ENCODE measurements at regions not wholly inside any gene's neighbourhood (a gene's known extent, or its start where the extent isn't known, plus 50 kb on each side); places are given as distances from the start of the nearest gene placed in this dataset.

DNA sequence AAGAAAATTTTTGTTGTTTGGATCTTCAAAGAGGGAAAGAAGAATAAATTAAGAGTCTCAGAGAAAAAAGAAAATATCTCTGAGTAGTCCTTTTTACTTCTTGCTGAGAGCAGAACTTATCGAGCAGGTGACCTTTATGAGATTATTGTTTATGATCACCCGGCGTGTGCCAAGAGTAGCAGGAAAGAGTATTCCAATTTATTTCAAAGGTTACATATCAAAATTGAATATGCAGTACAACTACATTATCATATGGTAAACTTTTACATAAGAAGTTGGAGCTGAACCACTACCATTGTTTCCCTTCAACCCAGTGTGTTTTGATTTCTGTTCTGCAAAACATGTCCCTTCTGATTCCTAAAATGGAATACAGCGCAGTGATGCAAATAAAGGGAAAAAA is 204.3 kb upstream of the SNX7 start (continued):
- TF ChIP-seq, protein P1, sequence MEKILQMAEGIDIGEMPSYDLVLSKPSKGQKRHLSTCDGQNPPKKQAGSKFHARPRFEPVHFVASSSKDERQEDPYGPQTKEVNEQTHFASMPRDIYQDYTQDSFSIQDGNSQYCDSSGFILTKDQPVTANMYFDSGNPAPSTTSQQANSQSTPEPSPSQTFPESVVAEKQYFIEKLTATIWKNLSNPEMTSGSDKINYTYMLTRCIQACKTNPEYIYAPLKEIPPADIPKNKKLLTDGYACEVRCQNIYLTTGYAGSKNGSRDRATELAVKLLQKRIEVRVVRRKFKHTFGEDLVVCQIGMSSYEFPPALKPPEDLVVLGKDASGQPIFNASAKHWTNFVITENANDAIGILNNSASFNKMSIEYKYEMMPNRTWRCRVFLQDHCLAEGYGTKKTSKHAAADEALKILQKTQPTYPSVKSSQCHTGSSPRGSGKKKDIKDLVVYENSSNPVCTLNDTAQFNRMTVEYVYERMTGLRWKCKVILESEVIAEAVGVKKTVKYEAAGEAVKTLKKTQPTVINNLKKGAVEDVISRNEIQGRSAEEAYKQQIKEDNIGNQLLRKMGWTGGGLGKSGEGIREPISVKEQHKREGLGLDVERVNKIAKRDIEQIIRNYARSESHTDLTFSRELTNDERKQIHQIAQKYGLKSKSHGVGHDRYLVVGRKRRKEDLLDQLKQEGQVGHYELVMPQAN (conservative IDR thresholded peaks at IDR 0.05): no peak

GRCh38 chr1:98454666-98455065 is 206.9 kb upstream of the SNX7 start:
- 11% methylated on average over 4 of the region's 4 CpGs for WGBS (ENCODE audit: insufficient coverage, insufficient replicate concordance, low lambda C conversion rate, missing lambda C conversion rate)
- no TSS peak for BruUV-seq (replicated peaks)
- DNase-seq (ENCODE audit: low read depth, low spot score) (no peak), ATAC-seq (no peak), FAIRE-seq (no peak)
- H3K79me2 ChIP-seq (ENCODE audit: control insufficient read depth, insufficient read depth, low read length): no peaks in the 10 kb centered on the region
- no peaks in the 10 kb centered on the region for H3K9me3 ChIP-seq (replicated peaks; ENCODE audit: control insufficient read depth, insufficient read depth, low read length)
- POLR2A ChIA-PET: no interaction called here
- in situ Hi-C loops (cut with MboI) (no loop called here), intact Hi-C loops (cut with micrococcal nuclease; ENCODE audit: unreplicated experiment) (no loop called here)
- no peaks in the 10 kb centered on the region for H3K36me3 ChIP-seq (ENCODE audit: control insufficient read depth in 2 of 2, insufficient read depth in 2 of 2, low read length in 1 of 2)
- H3K4me1 ChIP-seq (ENCODE audit: control insufficient read depth, insufficient read depth, low read length): no peaks in the 10 kb centered on the region
- CTCF ChIA-PET: no interaction called here
- no peak overlapping the region for H3K9ac ChIP-seq (ENCODE audit: control insufficient read depth, insufficient read depth, low read length)
- no peaks in the 10 kb centered on the region; a peak in 1 of 4 replicates for H3K27me3 ChIP-seq (replicated peaks in 1 of 2; ENCODE audit: control insufficient read depth in 2 of 2, insufficient read depth in 2 of 2, low read length in 1 of 2)
- H3K27ac ChIP-seq (ENCODE audit: control insufficient read depth, insufficient read depth): no peak overlapping the region
- H4K20me1 ChIP-seq (ENCODE audit: control insufficient read depth, insufficient read depth): no peaks in the 10 kb centered on the region
- SMC1A ChIA-PET (ENCODE audit: uncharacterized antibody, unreplicated experiment): interaction anchor here (0.6 kb wide), 1 partner anchor 313 kb away, joined by 3 read pairs; no protein-coding TSS in a partner anchor
- H3K4me3 ChIP-seq: no peak overlapping the region
- H3K4me2 ChIP-seq (ENCODE audit: control insufficient read depth, insufficient read depth): no peak overlapping the region
- no peak overlapping the region for H2AFZ ChIP-seq (ENCODE audit: control insufficient read depth, low read depth, low read length)
- RAD21 ChIA-PET (ENCODE audit: unreplicated experiment): no interaction called here
- TF ChIP-seq BMI1 (IDR thresholded peaks at IDR 0.05; ENCODE audit: borderline replicate concordance) (no peak), RUNX3 (IDR thresholded peaks at IDR 0.05; ENCODE audit: low read length) (no peak), ZNF687 (IDR thresholded peaks at IDR 0.05) (no peak), EZH2 (IDR thresholded peaks at IDR 0.05; ENCODE audit: borderline replicate concordance, control insufficient read depth, low read depth, low read length) (no peak), SIN3A (IDR thresholded peaks at IDR 0.05; ENCODE audit: low read depth, low read length) (no peak), NR2F1 (conservative IDR thresholded peaks at IDR 0.05) (no peak), JUNB (IDR thresholded peaks at IDR 0.05) (no peak), ETV6 (conservative IDR thresholded peaks at IDR 0.05 in 1 of 2, IDR thresholded peaks at IDR 0.05 in 1 of 2; ENCODE audit: borderline replicate concordance in 1 of 2, low read depth in 1 of 2) (no peak), RB1 (IDR thresholded peaks at IDR 0.05; ENCODE audit: borderline replicate concordance) (no peak), ATF7 (IDR thresholded peaks at IDR 0.05; ENCODE audit: low read depth) (no peak)
- TF ChIP-seq, protein P2, sequence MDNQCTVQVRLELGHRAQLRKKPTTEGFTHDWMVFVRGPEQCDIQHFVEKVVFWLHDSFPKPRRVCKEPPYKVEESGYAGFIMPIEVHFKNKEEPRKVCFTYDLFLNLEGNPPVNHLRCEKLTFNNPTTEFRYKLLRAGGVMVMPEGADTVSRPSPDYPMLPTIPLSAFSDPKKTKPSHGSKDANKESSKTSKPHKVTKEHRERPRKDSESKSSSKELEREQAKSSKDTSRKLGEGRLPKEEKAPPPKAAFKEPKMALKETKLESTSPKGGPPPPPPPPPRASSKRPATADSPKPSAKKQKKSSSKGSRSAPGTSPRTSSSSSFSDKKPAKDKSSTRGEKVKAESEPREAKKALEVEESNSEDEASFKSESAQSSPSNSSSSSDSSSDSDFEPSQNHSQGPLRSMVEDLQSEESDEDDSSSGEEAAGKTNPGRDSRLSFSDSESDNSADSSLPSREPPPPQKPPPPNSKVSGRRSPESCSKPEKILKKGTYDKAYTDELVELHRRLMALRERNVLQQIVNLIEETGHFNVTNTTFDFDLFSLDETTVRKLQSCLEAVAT (IDR thresholded peaks at IDR 0.05): no peak
- TF ChIP-seq, protein P3, sequence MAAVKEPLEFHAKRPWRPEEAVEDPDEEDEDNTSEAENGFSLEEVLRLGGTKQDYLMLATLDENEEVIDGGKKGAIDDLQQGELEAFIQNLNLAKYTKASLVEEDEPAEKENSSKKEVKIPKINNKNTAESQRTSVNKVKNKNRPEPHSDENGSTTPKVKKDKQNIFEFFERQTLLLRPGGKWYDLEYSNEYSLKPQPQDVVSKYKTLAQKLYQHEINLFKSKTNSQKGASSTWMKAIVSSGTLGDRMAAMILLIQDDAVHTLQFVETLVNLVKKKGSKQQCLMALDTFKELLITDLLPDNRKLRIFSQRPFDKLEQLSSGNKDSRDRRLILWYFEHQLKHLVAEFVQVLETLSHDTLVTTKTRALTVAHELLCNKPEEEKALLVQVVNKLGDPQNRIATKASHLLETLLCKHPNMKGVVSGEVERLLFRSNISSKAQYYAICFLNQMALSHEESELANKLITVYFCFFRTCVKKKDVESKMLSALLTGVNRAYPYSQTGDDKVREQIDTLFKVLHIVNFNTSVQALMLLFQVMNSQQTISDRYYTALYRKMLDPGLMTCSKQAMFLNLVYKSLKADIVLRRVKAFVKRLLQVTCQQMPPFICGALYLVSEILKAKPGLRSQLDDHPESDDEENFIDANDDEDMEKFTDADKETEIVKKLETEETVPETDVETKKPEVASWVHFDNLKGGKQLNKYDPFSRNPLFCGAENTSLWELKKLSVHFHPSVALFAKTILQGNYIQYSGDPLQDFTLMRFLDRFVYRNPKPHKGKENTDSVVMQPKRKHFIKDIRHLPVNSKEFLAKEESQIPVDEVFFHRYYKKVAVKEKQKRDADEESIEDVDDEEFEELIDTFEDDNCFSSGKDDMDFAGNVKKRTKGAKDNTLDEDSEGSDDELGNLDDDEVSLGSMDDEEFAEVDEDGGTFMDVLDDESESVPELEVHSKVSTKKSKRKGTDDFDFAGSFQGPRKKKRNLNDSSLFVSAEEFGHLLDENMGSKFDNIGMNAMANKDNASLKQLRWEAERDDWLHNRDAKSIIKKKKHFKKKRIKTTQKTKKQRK (IDR thresholded peaks at IDR 0.05; ENCODE audit: low read depth, low read length): no peak

Data from GM12878 (cell line).